Globus pallidus (tissue), 1 donor: ENCODE measurements at regions not wholly inside any gene's neighbourhood (a gene's known extent, or its start where the extent isn't known, plus 50 kb on each side); places are given as distances from the start of the nearest gene placed in this dataset.
"Not testable (repeated sequence)": the region's sequence is repeated elsewhere in the genome, so short reads cannot be mapped to it uniquely, and the experiment has no call there.

Experiments used
- DNase-seq: peaks from one replicate; pipeline ENCODE4 v3.0.0-alpha.2; 2015; ENCODE audit warnings: low spot score

DNA sequence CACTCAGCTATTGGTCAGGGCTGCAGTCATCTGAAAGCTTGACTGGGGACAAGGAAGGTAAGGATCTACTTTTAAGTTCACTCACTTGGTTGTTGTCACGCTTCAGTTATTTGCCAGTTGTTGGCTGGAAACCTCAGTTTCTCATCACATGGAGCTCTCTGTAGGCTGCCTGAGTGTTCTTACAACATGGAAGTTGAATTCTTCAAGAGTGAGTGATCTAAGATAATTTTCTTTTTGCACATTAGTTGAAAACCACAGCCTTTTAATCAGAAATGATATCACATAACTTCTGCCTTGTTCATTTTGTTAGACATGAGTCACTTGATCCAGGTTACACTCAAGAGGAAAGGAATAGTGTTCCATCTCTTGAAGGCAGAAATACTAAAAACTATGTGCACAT is 552.7 kb downstream of the RAPGEF2 start:
- DNase-seq = no peak

GRCh38 chr4:159669094-159669493 is 566.2 kb downstream of the RAPGEF2 start:
- DNase-seq = no peak

- no peak for DNase-seq
These were observed 570.3 kb downstream of the RAPGEF2 start for GRCh38 chr4:159673221-159673620.

- DNase-seq = no peak
These were observed 571.4 kb downstream of the RAPGEF2 start for GRCh38 chr4:159674241-159674640.

DNA sequence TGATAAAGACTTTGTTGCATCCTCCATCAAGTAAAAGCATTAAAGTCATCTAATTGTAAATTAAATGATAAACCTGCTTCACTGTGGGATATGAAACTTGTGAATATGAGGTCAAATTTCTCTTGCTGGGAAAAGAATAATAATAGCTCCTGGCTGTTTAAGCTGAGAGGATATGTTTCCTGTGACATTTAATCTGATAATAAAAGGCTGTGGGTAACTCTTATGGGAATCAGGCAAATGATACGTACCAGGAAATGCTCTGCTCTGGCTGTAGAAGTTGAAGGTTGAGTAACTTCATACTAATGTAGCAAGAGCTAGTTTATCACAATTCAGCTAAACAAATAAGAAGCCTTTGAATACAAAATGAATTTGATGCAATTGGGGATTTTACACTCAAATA is 574.6 kb downstream of the RAPGEF2 start:
- DNase-seq = no peak

DNA sequence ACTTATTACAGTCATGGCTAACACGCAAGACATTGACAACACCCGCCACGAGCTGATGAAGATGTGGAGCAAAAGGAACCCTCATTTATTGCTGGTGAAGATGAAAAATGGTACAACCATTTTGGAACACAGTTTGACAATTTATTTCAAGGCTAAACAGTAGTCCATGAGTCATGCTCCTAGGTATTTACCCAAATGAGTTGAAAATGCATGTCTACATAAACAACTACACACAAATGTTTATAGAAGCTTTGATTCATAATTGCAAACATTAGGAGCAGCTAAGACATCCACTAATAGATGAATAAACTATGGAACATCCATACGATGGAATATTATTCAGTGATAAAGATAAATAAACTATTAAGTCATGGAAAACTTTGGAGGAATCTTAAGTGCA is 580.1 kb downstream of the RAPGEF2 start:
- no peak for DNase-seq

- DNase-seq = no peak
These were observed 581.2 kb downstream of the RAPGEF2 start for GRCh38 chr4:159684061-159684460.

GRCh38 chr4:159685340-159686092 is 582.6 kb downstream of the RAPGEF2 start:
- peak; percentile 11 for DNase-seq

DNA sequence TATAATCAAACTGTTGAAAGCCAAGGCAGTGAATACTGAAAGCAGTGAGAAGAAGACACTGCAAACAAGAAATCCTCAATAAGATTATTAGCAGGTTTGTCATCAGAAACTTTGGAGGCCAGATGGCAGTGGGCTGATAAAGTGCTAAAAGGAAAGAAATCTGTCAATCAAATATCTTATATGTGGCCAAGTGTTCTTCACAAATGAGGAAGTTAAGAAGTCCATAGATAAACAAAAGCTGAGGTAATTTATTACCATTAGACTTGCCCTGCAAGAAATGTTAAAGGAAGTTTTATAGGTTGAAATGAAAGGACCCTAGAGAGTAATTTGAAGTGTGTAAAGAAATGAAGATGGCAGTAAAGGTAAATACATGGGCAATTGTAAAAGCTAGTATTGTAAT is 586.6 kb downstream of the RAPGEF2 start:
- DNase-seq = no peak

GRCh38 chr4:159697322-159698283 is 594.7 kb downstream of the RAPGEF2 start:
- DNase-seq = no peak

DNA sequence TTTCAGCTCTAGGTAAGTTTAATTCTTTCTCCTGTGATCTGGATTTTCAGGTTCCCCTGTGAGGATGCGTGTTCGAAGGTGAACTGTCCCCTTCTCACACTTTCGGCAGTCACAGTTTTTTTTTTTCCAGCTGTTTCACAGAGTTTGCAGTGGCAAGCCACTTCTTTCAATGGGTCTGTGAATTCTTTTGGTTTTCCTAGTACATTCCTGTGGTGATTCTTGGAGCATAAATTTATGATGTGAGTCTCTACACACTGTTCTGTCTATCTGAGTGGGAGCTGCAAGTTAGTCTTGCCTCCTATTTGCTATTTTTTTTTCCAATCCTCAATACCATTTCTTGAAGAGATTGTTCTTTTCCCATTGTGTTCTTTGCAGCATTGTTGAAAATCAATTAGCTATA is 595.5 kb downstream of the RAPGEF2 start:
- no peak for DNase-seq

- no peak for DNase-seq
These were observed 599.3 kb downstream of the RAPGEF2 start for GRCh38 chr4:159702200-159702599.

DNA sequence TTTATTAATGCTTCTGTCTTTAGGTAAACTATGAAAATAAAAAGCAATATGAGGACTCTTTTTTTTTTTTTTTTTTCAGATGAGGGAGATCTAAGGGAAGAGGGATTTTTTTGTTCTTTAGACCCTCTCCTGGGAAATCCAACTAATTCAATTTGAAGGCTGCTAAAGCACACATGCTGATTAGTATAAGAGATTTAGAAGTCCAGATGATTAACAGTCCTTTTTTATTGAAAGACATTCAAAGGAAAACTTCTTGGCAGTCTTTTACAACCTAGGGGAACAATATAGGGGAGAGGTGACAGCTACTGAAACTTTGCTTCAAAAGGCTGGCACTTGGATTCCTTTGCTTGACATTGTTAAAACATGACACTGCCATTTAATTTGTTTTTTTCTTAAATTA is 602.5 kb downstream of the RAPGEF2 start:
- no peak for DNase-seq

- DNase-seq = no peak
These were observed 603.8 kb downstream of the RAPGEF2 start for GRCh38 chr4:159706704-159707103.

DNA sequence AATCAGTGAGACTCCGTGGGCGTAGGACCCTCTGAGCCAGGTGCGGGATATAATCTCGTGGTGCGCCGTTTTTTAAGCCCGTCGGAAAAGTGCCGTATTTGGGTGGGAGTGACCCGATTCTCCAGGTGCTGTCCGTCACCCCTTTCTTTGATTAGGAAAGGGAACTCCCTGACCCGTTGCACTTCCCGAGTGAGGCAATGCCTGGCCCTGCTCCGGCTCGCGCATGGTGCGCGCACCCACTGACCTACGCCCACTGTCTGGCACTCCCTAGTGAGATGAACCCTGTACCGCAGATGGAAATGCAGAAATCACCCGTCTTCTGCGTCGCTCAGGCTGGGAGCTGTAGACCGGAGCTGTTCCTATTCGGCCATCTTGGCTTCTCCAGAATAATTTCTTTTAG is 612.3 kb downstream of the RAPGEF2 start:
- not testable (repeated sequence) for DNase-seq

- no peak for DNase-seq
These were observed 616.7 kb downstream of the RAPGEF2 start for GRCh38 chr4:159719531-159719930.

GRCh38 chr4:159722052-159722451 is 619.2 kb downstream of the RAPGEF2 start:
- DNase-seq = no peak

DNA sequence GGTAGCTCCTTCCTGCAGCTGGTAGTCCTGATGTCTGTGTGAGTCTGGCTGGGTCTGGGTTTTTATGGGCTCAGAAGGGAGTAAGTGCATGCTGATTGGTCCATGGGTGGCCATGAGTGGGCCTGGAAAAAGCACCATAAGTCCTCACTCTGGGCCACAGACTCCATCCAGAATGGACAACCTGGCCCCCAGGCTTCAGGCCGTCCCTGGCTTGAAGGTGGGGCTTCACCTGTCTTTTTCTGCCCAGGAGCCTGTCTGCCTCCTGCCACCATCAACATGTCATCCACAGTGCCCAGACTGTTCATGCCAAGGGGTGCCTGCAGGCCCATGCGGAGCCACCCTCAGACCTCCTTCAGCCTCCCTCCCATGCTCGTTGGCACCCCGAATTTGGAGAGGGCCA is 620.0 kb downstream of the RAPGEF2 start:
- DNase-seq = no peak

DNA sequence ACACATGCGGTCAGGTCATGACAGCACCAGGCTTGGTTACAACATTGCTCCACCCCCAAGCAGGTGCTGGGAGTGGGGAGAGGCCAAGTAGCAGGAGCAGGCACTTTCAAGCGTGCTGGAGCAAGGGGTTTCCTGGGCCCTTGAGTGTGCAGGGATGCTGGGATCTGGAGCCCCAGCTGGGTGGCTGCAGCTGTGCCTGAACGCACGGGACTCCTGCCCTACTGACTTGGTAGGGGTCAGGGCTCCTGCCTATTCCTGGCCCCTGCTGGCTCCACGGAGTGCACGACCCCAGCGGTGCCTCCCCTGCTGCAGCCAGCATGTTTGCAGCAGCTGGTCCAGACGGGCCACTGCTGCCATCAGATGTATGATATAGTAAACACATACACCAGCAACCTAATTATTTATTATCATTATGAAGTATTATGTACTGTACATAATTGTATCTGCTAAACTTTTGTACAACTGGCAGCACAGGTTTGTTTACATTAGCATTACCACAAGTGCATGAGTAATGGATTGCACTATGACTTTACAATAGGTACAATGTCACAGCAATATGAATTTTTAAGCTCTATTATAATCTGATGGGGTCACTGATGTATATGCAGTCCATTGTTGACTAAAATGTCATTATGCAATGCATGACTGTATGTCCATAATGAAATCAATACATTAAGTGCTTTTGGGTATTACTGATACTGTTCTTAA is 620.6 kb downstream of the RAPGEF2 start:
- no peak for DNase-seq

GRCh38 chr4:159725571-159725970 is 622.7 kb downstream of the RAPGEF2 start:
- DNase-seq = no peak

DNA sequence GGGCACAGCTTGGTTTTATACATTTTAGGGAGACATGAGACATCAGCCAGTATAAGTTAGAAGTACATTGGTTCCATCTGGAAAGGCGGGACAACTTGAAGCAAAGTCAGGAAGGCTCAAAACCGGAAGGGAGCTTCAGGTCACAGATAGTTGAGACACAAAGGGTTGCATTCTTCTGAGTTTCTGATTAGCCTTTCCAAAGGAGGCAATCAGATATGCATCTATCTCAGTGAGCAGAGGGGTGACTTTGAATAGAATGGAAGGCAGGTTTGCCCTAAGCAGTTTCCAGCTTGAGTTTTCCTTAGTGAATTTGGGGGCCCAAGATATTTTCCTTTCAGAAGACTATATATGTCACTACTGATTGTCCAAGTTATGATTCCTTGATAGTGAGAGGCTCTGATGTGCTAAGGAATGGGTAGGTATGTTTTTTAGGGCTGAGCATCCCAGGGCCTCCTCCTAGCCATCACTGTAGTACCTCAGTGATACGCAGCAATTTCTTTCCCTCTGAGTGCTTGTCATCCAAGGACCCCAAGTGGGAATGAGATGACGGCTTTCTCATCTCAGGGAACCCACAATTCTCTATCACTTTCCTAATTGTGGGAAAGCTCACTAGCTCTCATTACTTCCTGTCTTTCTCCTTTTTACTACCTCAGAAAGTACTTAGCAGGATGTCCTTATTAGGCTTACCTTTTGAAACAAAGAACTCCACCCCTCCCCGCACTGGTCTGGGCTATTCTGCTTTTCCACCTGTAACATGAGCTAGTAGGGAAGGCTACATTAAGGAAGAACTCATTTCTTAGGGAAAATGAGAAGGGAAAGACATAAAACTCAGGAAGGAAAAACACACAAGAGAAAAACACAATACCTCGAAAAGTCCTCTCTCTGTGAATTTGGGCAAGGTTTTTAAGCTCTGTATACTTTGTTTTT is 632.7 kb downstream of the RAPGEF2 start:
- DNase-seq = no peak
